Thyroid gland (tissue), 4 donors: ENCODE measurements at regions not wholly inside any gene's neighbourhood (a gene's known extent, or its start where the extent isn't known, plus 50 kb on each side); places are given as distances from the start of the nearest gene placed in this dataset.

ENCODE experiments used
- DNase-seq, 2 donors: peaks; one replicate each; pipeline ENCODE4 v3.0.0-alpha.2; 2019
- H3K27ac ChIP-seq, 3 donors: fragments of 200-600 bp; sonication (generic); 1 replicate in 2 of 3; 2 replicates in 1 of 3; pipeline ENCODE4 v1.5.1; 2016 to 2019; ENCODE audit warnings: mild to moderate bottlenecking in 1 of 3, moderate library complexity in 1 of 3
- H3K27me3 ChIP-seq: fragments of 200-600 bp; sonication (generic); one replicate; pipeline ENCODE4 v1.5.1; 2019
- H3K36me3 ChIP-seq, 2 donors: fragments of 200-600 bp; sonication (generic); one replicate each; pipeline ENCODE4 v1.5.1; 2016 to 2019
- H3K4me1 ChIP-seq, 2 donors: fragments of 200-600 bp; sonication (generic); one replicate each; pipeline ENCODE4 v1.5.1; 2017 to 2019
- H3K4me3 ChIP-seq, 3 donors: fragments of 200-600 bp; sonication (generic); replicated peaks in 1 of 3; 1 replicate in 2 of 3; 2 replicates in 1 of 3; pipeline ENCODE4 v1.5.1; 2016; ENCODE audit warnings: mild to moderate bottlenecking in 1 of 3
- H3K9me3 ChIP-seq: fragments of 200-600 bp; sonication (generic); one replicate; pipeline ENCODE4 v1.5.1; 2017
- CTCF ChIP-seq, 6 experiments: fragments of 200-600 bp in 3 of 6; fragments of 450-650 bp in 3 of 6; sonication (generic) in 3 of 6; IDR thresholded peaks; one replicate each; pipeline ENCODE4 v1.5.1; 2016 to 2019; ENCODE audit warnings: antibody characterized with exemption in 6 of 6, mild to moderate bottlenecking in 2 of 6, inconsistent platforms in 1 of 6, moderate library complexity in 1 of 6
- POLR2A ChIP-seq, 2 donors: fragments of 450-650 bp; IDR thresholded peaks; one replicate each; pipeline ENCODE4 v1.6.1; 2017; ENCODE audit warnings: antibody characterized with exemption in 2 of 2, mild to moderate bottlenecking in 2 of 2, moderate library complexity in 1 of 2
- WGBS, 2 donors: methylation state at CpG; one replicate each; pipeline ENCODE4 v1.1.5; 2017; 5-methylcytosine and 5-hydroxymethylcytosine counted together
- intact Hi-C: fragments of 100-400 bp; cut with DNase I; formaldehyde crosslinking; loops from one replicate; pipeline ENCODE4 v1.15.1; 2023

GRCh38 chr10:30793093-30793492, 163.5 kb upstream of the LYZL2 start:
- H3K4me3 ChIP-seq: no peak overlapping the region
- no peaks in the 10 kb centered on the region for H3K4me1 ChIP-seq
- no peaks in the 10 kb centered on the region for H3K27me3 ChIP-seq
- H3K27ac ChIP-seq: no peak overlapping the region
- DNase-seq: no peak
- H3K36me3 ChIP-seq: no peaks in the 10 kb centered on the region
- no peaks in the 10 kb centered on the region for H3K9me3 ChIP-seq
- intact Hi-C loops: no loop called here
- TF ChIP-seq POLR2A (IDR thresholded peaks at IDR 0.05) (no peak), CTCF (IDR thresholded peaks at IDR 0.05) (no peak)
- 93 to 97% methylated on average over 3 of the region's 3 CpGs for WGBS, 2 donors

- H3K4me1 ChIP-seq: no peaks in the 10 kb centered on the region
- no peaks in the 10 kb centered on the region for H3K36me3 ChIP-seq
- DNase-seq: no peak
- no peak for TF ChIP-seq CTCF (IDR thresholded peaks at IDR 0.05)
- TF ChIP-seq POLR2A (IDR thresholded peaks at IDR 0.05): no peak
- no peak overlapping the region for H3K4me3 ChIP-seq
- 86 to 87% methylated on average over 2 of the region's 2 CpGs for WGBS, 2 donors
- H3K27me3 ChIP-seq: no peaks in the 10 kb centered on the region
- H3K27ac ChIP-seq: no peak overlapping the region
- no peaks in the 10 kb centered on the region for H3K9me3 ChIP-seq
- intact Hi-C loops: no loop called here
Observed at GRCh38 chr10:30792025-30792424, 162.5 kb upstream of the LYZL2 start.

- no peaks in the 10 kb centered on the region for H3K4me1 ChIP-seq
- no peak overlapping the region for H3K27ac ChIP-seq
- no peaks in the 10 kb centered on the region for H3K9me3 ChIP-seq
- DNase-seq: no peak
- no peak overlapping the region for H3K4me3 ChIP-seq
- 77 to 85% methylated on average over 5 of the region's 5 CpGs for WGBS, 2 donors
- no peaks in the 10 kb centered on the region for H3K27me3 ChIP-seq
- no peaks in the 10 kb centered on the region for H3K36me3 ChIP-seq
- intact Hi-C loops: no loop called here
- TF ChIP-seq POLR2A (IDR thresholded peaks at IDR 0.05) (no peak), CTCF (IDR thresholded peaks at IDR 0.05) (no peak)
Observed at GRCh38 chr10:30791197-30791611, 161.7 kb upstream of the LYZL2 start.

GRCh38 chr10:30789806-30790205, 160.3 kb upstream of the LYZL2 start:
- 94 to 95% methylated on average over 10 of the region's 10 CpGs for WGBS, 2 donors
- Histone ChIP-seq H3K4me3 (no peak overlapping the region), H3K36me3 (no peaks in the 10 kb centered on the region), H3K27ac (no peak overlapping the region), H3K4me1 (peaks cover 4 to 5% of the 10 kb centered on the region in 2 donors), H3K27me3 (no peaks in the 10 kb centered on the region), H3K9me3 (no peaks in the 10 kb centered on the region)
- DNase-seq: no peak
- TF ChIP-seq POLR2A (IDR thresholded peaks at IDR 0.05) (no peak), CTCF (IDR thresholded peaks at IDR 0.05) (no peak)
- intact Hi-C loops: loop anchor here (5.0 to 10.0 kb wide), 4 partner anchors 245 to 975 kb away; partner anchors contain the start of genes ZEB1 and ZNF438

- TF ChIP-seq POLR2A (IDR thresholded peaks at IDR 0.05): no peak
- no peak for TF ChIP-seq CTCF (IDR thresholded peaks at IDR 0.05)
- H3K36me3 ChIP-seq: no peaks in the 10 kb centered on the region
- 76 to 79% methylated on average over 3 of the region's 3 CpGs for WGBS, 2 donors
Observed at GRCh38 chr10:30788307-30788706, 158.8 kb upstream of the LYZL2 start.

More at GRCh38 chr10:30788307-30788706, 158.8 kb upstream of the LYZL2 start:
- H3K27me3 ChIP-seq: no peaks in the 10 kb centered on the region
- H3K4me3 ChIP-seq: no peak overlapping the region
- H3K27ac ChIP-seq: no peak overlapping the region
- DNase-seq: no peak
- no peaks in the 10 kb centered on the region for H3K9me3 ChIP-seq
- peaks cover 5 to 12% of the 10 kb centered on the region in 2 donors for H3K4me1 ChIP-seq
- intact Hi-C loops: loop anchor here (5.0 to 10.0 kb wide), 4 partner anchors 246 to 976 kb away; partner anchors contain the start of genes ZEB1 and ZNF438
